Testis (tissue), 2 donors: ENCODE measurements at regions not wholly inside any gene's neighbourhood (a gene's known extent, or its start where the extent isn't known, plus 50 kb on each side); places are given as distances from the start of the nearest gene placed in this dataset.

ENCODE experiments used
- POLR2A ChIP-seq: fragments of 450-650 bp; IDR thresholded peaks from one replicate; pipeline ENCODE4 v1.6.1; 2017; ENCODE audit warnings: antibody characterized with exemption, mild to moderate bottlenecking, moderate library complexity
- TF ChIP-seq, protein P1 (sequence below), 3 experiments: fragments of 450-650 bp in 2 of 3; fragments of 200-600 bp in 1 of 3; sonication (generic) in 1 of 3; IDR thresholded peaks; one replicate each; pipeline ENCODE4 v1.5.1; 2016 to 2019; ENCODE audit warnings: antibody characterized with exemption in 3 of 3, mild to moderate bottlenecking in 2 of 3, moderate library complexity in 1 of 3

DNA sequence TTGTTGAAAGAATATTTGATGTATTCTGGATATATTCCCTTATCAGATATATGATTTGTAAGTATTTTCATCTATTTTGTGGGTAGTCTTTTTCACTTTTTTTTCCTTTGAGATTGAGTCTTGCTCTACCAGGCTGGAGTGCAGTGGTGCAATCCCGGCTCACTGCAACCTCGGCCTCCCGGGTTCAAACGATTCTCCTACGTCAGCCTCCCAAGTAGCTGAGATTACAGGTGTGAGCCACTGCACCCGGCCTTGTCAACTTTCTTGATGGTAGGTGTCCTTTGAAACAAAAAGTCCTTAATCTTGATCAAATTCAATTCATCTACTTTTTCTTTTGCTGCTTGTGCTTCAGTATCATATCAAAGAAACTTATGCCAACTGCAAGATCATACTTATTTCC is 297.2 kb upstream of the NRSN1 start:
- TF ChIP-seq, protein P1, sequence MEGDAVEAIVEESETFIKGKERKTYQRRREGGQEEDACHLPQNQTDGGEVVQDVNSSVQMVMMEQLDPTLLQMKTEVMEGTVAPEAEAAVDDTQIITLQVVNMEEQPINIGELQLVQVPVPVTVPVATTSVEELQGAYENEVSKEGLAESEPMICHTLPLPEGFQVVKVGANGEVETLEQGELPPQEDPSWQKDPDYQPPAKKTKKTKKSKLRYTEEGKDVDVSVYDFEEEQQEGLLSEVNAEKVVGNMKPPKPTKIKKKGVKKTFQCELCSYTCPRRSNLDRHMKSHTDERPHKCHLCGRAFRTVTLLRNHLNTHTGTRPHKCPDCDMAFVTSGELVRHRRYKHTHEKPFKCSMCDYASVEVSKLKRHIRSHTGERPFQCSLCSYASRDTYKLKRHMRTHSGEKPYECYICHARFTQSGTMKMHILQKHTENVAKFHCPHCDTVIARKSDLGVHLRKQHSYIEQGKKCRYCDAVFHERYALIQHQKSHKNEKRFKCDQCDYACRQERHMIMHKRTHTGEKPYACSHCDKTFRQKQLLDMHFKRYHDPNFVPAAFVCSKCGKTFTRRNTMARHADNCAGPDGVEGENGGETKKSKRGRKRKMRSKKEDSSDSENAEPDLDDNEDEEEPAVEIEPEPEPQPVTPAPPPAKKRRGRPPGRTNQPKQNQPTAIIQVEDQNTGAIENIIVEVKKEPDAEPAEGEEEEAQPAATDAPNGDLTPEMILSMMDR (IDR thresholded peaks at IDR 0.05) = no peak
- TF ChIP-seq POLR2A = no peak
